NCI-H1105 (cell line): ENCODE measurements at regions not wholly inside any gene's neighbourhood (a gene's known extent, or its start where the extent isn't known, plus 50 kb on each side); places are given as distances from the start of the nearest gene placed in this dataset.
"Not testable (repeated sequence)": the region's sequence is repeated elsewhere in the genome, so short reads cannot be mapped to it uniquely, and the experiment has no call there.

Experiments used
- DNase-seq: peaks from one replicate; lab custom pipeline; 2025; lab: John Stamatoyannopoulos, UW

- DNase-seq = not testable (repeated sequence)
Measured at GRCh38 chr1:206256935-206257334, 53.6 kb downstream of the SRGAP2 start.

- not testable (repeated sequence) for DNase-seq
Measured at GRCh38 chr1:206261473-206261872, 58.1 kb downstream of the SRGAP2 start.

- DNase-seq = not testable (repeated sequence)
Measured at GRCh38 chr1:206262424-206262823, 59.1 kb downstream of the SRGAP2 start.

GRCh38 chr1:206264916-206265315 lies 61.6 kb downstream of the SRGAP2 start:
- not testable (repeated sequence) for DNase-seq

- not testable (repeated sequence) for DNase-seq
Measured at GRCh38 chr1:206271153-206271552, 67.8 kb downstream of the SRGAP2 start.

GRCh38 chr1:206273104-206273503 lies 69.8 kb downstream of the SRGAP2 start:
- DNase-seq = not testable (repeated sequence)

- DNase-seq = not testable (repeated sequence)
Measured at GRCh38 chr1:206276143-206276542, 72.8 kb downstream of the SRGAP2 start.

GRCh38 chr1:206278683-206279082 lies 75.3 kb downstream of the SRGAP2 start:
- DNase-seq = not testable (repeated sequence)

- DNase-seq = not testable (repeated sequence)
Measured at GRCh38 chr1:206280683-206281082, 77.3 kb downstream of the SRGAP2 start.

- DNase-seq = not testable (repeated sequence)
Measured at GRCh38 chr1:206281912-206282654, 78.7 kb downstream of the SRGAP2 start.

GRCh38 chr1:206285024-206285960 lies 82.0 kb downstream of the SRGAP2 start:
- DNase-seq = not testable (repeated sequence)

GRCh38 chr1:206287759-206288158 lies 84.4 kb downstream of the SRGAP2 start:
- DNase-seq = not testable (repeated sequence)

- not testable (repeated sequence) for DNase-seq
Measured at GRCh38 chr1:206288453-206288852, 85.1 kb downstream of the SRGAP2 start.

GRCh38 chr1:206297145-206298031 lies 94.0 kb downstream of the SRGAP2 start:
- DNase-seq = not testable (repeated sequence)

GRCh38 chr1:206298032-206298392 lies 94.7 kb downstream of the SRGAP2 start:
- not testable (repeated sequence) for DNase-seq

GRCh38 chr1:206299181-206299791 lies 95.9 kb downstream of the SRGAP2 start:
- not testable (repeated sequence) for DNase-seq

- not testable (repeated sequence) for DNase-seq
Measured at GRCh38 chr1:206299942-206300341, 96.6 kb downstream of the SRGAP2 start.

- DNase-seq = not testable (repeated sequence)
Measured at GRCh38 chr1:206302056-206302455, 98.7 kb downstream of the SRGAP2 start.

GRCh38 chr1:206307442-206307841 lies 104.1 kb downstream of the SRGAP2 start:
- DNase-seq = not testable (repeated sequence)

GRCh38 chr1:206310948-206311347 lies 107.6 kb downstream of the SRGAP2 start:
- DNase-seq = not testable (repeated sequence)

- DNase-seq = not testable (repeated sequence)
Measured at GRCh38 chr1:206311611-206312273, 108.4 kb downstream of the SRGAP2 start.
